ENCODE measurements at regions not wholly inside any gene's neighbourhood (a gene's known extent, or its start where the extent isn't known, plus 50 kb on each side); places are given as distances from the start of the nearest gene placed in this dataset.

DNA sequence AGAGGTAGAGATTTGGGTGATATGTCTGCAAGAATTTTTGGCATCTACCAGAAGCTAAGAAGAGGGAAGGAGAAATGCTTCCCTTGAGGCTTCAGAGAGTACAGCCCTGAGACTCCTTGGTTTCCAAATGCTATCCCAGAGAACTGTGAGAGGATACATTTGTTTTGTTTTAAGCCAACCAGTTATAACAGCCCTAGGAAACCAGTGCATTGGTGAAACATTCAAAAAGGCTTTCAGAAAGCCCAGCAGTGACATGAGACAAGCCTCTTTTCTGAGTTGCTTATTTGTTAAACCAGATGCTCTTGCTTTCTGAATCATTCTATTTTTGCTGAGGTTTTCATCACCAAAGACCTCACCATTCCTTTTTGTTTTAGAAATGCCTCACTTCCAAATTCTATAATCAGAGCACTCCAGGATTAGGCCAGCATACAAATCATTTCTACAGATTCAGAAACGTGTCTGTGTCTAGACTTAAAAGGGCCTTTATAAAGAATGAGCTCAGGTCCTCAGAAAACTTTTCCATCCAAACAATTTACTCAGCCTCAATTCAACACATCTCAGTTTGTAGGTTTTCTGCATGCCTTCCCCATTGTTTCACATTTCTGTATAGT is 1617.8 kb upstream of the FLRT2 start:
- TF ChIP-seq POLR2A (IDR thresholded peaks at IDR 0.05; ENCODE audit: low read length) (no peak), GATA1 (IDR thresholded peaks at IDR 0.05; ENCODE audit: low read depth, low read length) (no peak)

Measured in erythroblast (primary cell).